NCI-H1417 treated with DMSO at 0.1 percent for 48 hours (cell line): ENCODE measurements at regions not wholly inside any gene's neighbourhood (a gene's known extent, or its start where the extent isn't known, plus 50 kb on each side); places are given as distances from the start of the nearest gene placed in this dataset.

Source experiments
- DNase-seq: peaks from one replicate; lab custom pipeline; 2025; lab: John Stamatoyannopoulos, UW

DNA sequence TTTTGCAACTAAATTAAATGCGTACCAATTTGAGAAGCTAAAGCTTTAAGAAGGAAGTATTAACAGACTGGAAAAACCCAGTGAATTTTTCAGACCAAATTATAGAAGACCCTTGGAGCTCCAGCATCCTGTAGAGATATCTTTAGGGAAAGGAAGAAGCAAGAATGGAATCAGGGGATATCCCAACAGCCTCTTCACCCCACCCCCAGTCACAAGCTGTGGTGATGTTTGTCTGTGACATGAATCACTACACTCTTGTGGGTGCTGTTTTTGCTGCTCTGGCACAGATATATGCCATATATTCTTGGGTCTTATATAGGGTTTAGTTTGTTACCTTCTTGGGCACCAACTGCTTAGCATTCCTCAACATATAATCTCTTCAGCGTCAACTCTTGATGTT lies 78.5 kb upstream of the BCL6 start:
- no peak for DNase-seq

DNA sequence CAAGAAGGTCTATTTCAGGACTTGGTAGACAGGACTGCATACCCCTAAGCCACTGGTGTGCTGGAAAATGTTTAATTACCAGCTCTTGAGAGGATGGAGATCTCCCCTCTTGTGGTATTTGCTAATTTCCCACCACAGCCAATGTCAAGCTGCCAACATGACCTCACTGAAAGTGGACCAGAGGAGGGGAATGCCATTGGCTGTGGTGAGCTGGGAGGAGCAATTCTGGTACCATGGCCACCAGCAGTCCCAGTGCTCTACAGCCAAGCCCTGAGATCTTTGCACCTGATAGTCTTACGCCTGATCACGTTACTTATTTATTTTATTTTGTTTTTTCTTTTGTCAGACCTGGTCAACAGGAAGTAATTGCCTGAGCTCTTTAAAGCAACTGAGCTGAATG lies 82.5 kb upstream of the BCL6 start:
- DNase-seq, result no peak

DNA sequence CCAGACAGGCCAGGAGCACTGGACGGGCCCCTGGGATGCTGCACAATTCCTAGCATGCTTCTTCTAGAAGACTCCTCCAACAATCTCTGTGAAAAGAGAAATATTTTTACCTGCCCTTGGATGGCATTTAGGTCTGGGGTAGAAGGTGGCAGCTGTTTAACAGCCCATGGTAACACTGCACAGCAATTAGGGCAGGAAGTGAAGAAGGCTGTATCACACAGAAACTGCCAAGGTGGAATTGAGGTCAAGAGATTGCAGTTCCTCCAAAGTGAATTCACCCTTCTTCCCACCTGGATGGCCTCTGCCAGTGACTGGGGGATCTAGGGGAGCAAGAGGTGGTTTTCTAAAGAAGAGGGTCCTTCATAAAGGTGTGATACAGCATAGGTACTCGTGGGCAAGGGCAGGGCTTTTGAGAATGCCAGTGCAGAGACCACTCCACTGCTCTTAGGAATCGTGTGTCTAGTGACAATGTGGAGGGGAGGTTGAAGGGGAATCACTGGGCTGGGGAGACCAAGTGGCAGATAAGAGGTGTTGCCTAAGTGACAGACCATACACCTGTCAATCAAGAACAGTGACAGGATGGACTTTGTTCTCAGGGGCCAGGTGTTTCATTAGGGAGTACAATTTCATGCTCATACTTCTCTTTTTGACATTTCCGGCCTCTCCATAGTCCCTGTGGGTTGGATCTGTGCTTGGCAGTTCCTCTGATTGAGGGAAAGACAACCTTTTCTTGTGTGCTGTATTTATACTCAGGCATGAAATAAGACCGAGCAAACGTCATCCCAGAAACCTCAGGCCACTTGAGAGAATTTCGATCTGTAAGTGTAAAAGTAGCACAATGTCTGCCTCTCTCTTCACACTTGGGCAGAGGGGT lies 83.5 kb upstream of the BCL6 start:
- DNase-seq, result no peak

- no peak for DNase-seq
Measured at GRCh38 chr3:187830181-187830580, 84.9 kb upstream of the BCL6 start.

GRCh38 chr3:187831125-187832051 lies 86.1 kb upstream of the BCL6 start:
- no peak for DNase-seq

DNA sequence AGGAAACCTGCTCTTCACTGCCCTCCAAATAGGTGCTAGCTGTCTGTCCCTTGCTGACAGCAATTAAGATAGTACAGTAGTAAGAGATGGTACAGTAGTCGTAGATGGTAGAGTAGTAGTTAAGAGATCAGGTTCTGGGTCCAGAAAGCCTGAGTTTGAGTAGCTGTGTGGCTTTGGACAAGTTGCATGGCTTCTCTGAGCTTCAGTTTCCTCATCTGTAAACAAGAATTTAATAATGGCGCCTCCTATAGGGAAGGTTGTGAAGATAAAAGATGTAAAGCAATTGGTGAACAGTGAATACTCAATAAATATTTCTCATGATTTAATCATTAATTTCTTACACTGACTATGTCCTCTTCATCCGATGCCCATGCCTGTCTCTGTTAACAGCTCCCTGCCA lies 86.9 kb upstream of the BCL6 start:
- DNase-seq, result no peak

DNA sequence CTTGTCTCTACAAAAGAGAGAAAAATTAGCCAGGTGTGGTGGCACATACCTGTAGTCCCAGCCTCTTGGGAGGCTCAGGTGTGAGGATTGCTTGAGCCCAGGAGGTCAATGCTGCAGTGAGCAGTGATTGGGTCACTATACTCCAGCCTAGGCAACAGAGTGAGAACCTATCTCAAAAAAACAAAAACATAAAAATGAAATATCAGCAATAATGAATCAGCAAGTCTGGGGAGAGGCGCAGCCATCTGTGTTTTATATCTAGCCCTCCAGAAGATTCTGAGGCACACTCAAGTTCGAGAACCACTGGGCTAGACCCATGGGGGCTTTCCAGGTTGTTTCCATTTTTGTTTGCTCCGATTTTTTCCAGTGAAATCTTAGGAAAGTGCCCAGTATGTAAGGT lies 88.1 kb upstream of the BCL6 start:
- DNase-seq, result no peak

GRCh38 chr3:187833799-187834578 lies 88.7 kb upstream of the BCL6 start:
- DNase-seq, result no peak

- DNase-seq, result no peak
Measured at GRCh38 chr3:187836823-187837770, 91.8 kb upstream of the BCL6 start.

DNA sequence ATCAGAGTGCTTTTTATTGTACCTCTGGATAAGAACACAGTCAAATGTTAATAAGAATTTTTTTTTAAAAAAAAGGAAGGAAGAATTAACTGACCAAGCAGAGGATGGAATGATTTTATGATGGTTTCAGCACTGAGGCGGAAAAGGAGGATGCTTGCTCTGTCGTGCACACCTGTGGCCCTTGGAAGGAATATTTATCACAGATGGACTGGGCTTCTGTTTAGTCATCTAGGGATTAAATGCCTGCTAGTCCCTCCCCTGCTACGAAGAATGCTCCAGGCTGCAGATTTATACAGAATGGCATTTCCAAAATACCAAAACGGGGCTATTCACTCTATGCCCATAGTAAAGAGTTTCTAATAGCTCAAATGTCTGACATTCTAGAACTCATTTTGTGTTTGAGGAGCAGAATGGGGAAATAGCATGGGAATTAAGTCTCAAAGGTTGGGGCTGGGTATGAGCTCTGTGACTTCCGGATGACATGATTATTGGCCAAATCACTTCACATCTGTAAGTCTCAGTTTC lies 92.8 kb upstream of the BCL6 start:
- DNase-seq, result no peak

DNA sequence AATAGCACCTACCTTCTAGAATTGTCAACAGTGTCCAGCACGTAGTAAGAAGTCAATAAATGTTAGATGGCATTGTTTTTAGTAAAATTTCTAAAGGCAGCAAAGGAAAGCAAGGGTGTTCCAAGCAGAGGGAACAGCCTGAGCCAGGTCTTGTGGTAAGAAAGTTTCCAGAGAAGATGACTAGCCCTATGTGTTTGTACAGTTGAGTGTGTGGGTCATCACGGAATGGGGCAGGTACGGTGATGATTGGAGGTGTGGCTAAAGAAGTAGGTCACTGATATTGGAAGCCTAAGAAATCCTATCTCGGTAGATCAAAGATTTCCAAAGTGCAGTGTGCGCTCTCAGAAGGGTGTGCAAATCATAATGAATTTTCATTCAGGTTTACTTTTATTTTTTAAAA lies 94.2 kb upstream of the BCL6 start:
- no peak for DNase-seq

- no peak for DNase-seq
Measured at GRCh38 chr3:187840856-187841255, 95.6 kb upstream of the BCL6 start.

GRCh38 chr3:187841560-187841959 lies 96.3 kb upstream of the BCL6 start:
- no peak for DNase-seq

- no peak for DNase-seq
Measured at GRCh38 chr3:187843654-187844053, 98.4 kb upstream of the BCL6 start.

GRCh38 chr3:187844708-187845107 lies 99.4 kb upstream of the BCL6 start:
- no peak for DNase-seq

DNA sequence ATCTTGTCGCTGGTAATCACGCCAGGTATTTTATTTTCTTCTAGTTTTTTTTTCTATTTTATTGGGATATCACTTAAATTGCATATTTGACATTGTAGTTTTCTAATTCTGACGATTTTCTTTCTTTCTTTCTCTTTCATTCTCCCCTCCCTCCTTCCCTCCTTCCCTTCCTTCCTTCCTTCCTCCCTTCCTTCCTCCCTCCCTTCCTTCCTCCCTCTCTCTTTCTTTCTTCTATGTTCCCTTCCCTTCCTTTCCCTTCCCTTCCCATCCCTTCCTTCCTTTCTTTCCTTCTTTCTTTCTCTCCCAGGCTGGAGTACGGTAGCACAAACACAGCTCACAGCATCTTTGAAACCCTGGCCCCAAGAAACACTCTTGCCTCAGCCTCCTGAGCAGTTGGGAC lies 100.6 kb upstream of the BCL6 start:
- no peak for DNase-seq

DNA sequence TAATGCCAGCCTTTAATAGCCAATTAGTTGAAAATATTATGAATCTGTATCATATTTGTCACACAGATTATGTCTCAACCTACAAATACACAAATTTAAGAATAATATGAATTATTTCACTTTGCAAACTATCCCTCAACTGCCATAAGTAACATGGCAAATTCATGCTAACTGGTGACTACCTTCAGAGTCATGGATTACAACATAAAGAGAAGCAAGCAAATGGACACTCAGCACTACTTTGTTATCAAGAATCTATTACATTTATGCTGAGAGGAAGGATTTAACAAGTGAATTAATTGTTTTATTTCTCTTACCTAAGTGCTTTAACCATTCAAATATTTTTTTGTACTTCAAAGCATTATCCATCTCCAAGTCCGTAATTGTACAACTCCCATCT lies 103.1 kb upstream of the BCL6 start:
- DNase-seq, result no peak

GRCh38 chr3:187849016-187849654 lies 103.9 kb upstream of the BCL6 start:
- DNase-seq, result no peak

DNA sequence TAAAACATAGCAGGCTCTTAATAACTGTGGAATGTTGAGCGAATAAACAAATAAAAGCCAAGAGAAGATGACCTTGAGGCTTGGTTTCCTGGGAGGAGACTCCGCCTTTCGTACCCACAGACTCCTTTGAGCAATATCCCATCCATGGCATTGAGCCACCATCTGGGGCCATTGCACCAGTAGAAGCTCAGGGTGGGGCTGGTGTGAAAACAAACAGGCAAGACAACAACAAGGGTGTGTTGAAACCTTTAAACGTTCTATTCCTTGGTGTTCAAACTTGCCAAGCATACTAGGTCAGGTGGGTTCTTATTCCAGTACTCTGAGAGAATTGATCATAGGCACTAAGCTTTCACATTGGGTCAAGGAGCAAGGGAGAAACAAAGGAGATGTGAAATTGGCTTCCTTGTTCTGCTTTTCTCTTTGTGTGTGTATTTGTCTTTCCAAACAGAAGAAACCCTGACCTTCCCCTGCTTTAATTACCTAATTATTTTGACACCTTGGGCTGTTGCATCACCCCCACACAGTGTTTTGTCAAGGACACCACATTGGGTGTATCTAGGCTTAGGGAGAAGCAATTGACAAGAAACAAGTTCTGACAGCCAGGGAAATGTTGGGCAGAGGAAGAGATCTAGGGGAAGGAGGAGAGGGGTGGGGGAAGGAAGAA lies 105.1 kb upstream of the BCL6 start:
- DNase-seq, result no peak
